ES-I3 (cell line): ENCODE measurements at regions not wholly inside any gene's neighbourhood (a gene's known extent, or its start where the extent isn't known, plus 50 kb on each side); places are given as distances from the start of the nearest gene placed in this dataset.

Experiments
- H3K36me3 ChIP-seq: 2 replicates; pipeline ENCODE4 v1.6.1; 2013; ENCODE audit warnings: mild to moderate bottlenecking, low read length, control low read depth, moderate library complexity; ENCODE audit not compliant: insufficient read depth
- H3K4me1 ChIP-seq: 2 replicates; pipeline ENCODE4 v1.6.1; 2013; ENCODE audit warnings: mild to moderate bottlenecking, control low read depth, low read length; ENCODE audit not compliant: insufficient read depth
- H3K9ac ChIP-seq: 2 replicates; pipeline ENCODE4 v1.6.1; 2013; ENCODE audit warnings: low read depth, mild to moderate bottlenecking, low read length, moderate library complexity
- H3K9me3 ChIP-seq: 2 replicates; pipeline ENCODE4 v1.6.1; 2013; ENCODE audit warnings: mild to moderate bottlenecking, low read length, moderate library complexity; ENCODE audit not compliant: control insufficient read depth, insufficient read depth

GRCh38 chr1:201683397-201683796 lies 144.5 kb downstream of the NAV1 start:
- H3K9ac ChIP-seq: no peak overlapping the region
- no peaks in the 10 kb centered on the region for H3K36me3 ChIP-seq
- H3K4me1 ChIP-seq: peaks cover 31% of the 10 kb centered on the region
- no peaks in the 10 kb centered on the region for H3K9me3 ChIP-seq

DNA sequence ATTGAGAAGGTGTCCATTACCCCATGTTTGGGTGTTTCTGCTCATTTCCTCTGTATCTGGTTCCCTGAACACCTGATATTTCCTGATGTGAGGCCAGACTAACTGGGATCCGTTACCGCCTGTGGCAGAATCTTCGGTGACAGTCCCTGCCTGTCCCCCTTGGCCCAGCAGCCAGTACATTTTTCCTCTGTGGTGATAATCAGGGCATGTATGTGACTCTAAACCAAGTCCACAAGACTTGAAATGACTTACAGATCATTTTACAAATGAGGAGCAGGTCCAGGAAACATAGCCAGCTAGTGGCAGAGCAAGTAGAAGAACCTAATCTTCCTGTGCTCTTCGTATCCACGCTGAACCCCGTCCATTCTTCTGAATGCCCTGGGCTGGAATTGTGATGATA lies 143.5 kb upstream of the IPO9 start:
- Histone ChIP-seq H3K9me3 (no peaks in the 10 kb centered on the region), H3K9ac (no peak overlapping the region), H3K36me3 (no peaks in the 10 kb centered on the region), H3K4me1 (peaks cover 32% of the 10 kb centered on the region)

- Histone ChIP-seq H3K9me3 (no peaks in the 10 kb centered on the region), H3K9ac (no peak overlapping the region), H3K36me3 (no peaks in the 10 kb centered on the region), H3K4me1 (peaks cover 32% of the 10 kb centered on the region)
These were observed 142.1 kb upstream of the IPO9 start for GRCh38 chr1:201686714-201687455.

GRCh38 chr1:201688514-201688913 lies 140.4 kb upstream of the IPO9 start:
- Histone ChIP-seq H3K36me3 (no peaks in the 10 kb centered on the region), H3K9me3 (no peaks in the 10 kb centered on the region), H3K4me1 (peaks cover 31% of the 10 kb centered on the region), H3K9ac (no peak overlapping the region)

GRCh38 chr1:201689647-201690046 lies 139.3 kb upstream of the IPO9 start:
- no peaks in the 10 kb centered on the region for H3K36me3 ChIP-seq
- H3K4me1 ChIP-seq: peaks cover 40% of the 10 kb centered on the region
- H3K9ac ChIP-seq: no peak overlapping the region
- H3K9me3 ChIP-seq: no peaks in the 10 kb centered on the region

DNA sequence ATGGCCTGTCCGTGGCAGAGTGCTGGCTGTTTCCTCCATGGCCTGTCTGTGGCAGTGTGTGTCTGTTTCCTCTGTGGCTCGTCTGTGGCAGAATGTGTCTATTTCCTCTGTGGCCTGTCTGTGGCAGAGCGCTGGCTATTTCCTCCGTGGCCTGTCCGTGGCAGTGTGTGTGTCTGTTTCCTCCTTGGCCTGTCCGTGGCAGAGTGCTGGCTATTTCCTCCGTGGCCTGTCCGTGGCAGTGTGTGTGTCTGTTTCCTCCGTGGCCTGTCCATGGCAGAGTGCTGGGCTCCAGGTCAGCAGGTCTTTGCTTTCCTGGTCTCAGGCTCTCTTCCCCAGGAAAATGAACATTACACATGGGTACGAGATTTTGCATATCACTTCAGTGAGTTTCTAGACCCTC lies 138.4 kb upstream of the IPO9 start:
- Histone ChIP-seq H3K36me3 (no peaks in the 10 kb centered on the region), H3K9ac (no peak overlapping the region), H3K4me1 (peaks cover 43% of the 10 kb centered on the region), H3K9me3 (no peaks in the 10 kb centered on the region)

DNA sequence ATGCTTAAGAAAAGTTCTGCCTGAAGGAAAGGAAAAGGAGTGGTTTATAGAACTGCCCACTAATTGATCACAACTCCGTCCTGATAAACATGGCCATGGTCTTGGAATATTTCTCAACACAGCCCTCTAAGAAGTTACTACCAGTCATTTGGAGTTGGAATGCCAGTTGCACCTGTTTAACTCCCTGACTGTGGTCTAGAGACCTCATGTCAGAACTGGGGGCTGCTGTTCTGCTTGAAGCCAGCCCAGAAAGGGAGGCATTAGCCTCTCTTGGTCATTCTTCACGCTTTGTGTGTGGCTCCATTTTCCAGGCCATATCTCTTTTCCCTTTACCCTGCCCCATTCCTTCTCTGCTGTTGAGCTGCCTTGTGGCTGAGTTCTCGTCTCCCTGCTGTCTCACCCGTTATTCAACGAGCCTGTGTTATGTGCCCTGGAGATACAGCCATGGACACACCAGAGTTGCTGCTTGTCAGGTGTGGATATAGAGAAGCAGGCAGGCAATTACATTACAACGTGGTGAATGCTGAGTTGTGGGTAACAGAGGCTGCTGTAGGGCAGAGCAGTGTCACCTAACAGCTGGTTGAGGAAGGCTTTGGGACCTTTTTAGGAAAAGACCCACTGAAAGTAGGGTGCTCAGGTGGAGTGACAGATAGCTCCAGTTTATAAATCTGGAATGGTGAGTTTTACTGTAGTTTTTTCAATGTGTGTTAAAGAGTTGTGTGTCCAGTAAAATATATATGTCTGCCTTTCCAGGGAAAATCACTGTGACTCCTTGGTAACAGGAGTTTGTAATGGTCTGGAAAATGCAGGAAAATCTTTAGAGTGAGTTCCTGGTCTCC lies 137.0 kb upstream of the IPO9 start:
- no peaks in the 10 kb centered on the region for H3K36me3 ChIP-seq

GRCh38 chr1:201692555-201693394 lies 136.2 kb upstream of the IPO9 start:
- Histone ChIP-seq H3K36me3 (no peaks in the 10 kb centered on the region), H3K4me1 (peaks cover 23% of the 10 kb centered on the region), H3K9ac (no peak overlapping the region), H3K9me3 (no peaks in the 10 kb centered on the region)

More for the DNA sequence above, 137.0 kb upstream of the IPO9 start:
- H3K9ac ChIP-seq: no peak overlapping the region
- no peaks in the 10 kb centered on the region for H3K9me3 ChIP-seq
- peaks cover 29% of the 10 kb centered on the region for H3K4me1 ChIP-seq

DNA sequence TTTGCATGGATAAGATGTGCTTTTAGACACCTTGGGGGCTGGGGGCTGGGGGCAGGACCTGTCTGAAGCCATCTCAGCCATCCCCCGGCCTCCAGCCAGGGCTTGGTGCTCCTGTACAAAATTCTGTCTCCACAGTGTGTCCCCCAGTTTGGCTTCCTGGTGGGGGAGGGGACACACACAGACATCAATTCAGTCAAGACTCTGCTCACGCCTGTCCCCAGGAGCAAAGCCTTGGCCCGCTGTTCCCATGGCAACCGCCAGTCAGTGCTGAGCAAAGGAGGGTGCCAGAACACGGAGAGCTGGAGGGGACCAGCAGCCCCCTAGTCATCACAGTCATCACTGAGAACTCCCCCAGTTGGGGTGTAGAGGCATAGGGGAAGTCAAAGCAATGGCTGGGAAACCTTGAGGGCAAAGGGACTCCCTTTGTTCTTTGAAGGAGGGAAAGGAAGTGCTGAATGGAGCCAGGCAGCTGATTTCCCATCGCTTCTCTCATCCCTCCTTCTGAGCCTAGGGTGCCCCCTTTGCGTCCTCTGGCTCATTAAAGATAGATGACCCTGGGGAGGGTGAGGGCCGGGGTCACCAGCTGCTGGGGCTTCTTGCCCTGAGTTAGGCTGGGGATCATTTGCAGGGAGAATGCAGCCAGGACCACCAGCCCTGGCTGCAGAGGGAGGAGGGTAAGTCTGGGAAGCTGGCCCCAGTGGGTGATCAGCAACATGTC lies 134.9 kb upstream of the IPO9 start:
- Histone ChIP-seq H3K9ac (no peak overlapping the region), H3K9me3 (no peaks in the 10 kb centered on the region), H3K4me1 (peaks cover 17% of the 10 kb centered on the region), H3K36me3 (no peaks in the 10 kb centered on the region)

- no peaks in the 10 kb centered on the region for H3K9me3 ChIP-seq
- peaks cover 17% of the 10 kb centered on the region for H3K4me1 ChIP-seq
- no peaks in the 10 kb centered on the region for H3K36me3 ChIP-seq
- no peak overlapping the region for H3K9ac ChIP-seq
These were observed 134.2 kb upstream of the IPO9 start for GRCh38 chr1:201694608-201695335.

DNA sequence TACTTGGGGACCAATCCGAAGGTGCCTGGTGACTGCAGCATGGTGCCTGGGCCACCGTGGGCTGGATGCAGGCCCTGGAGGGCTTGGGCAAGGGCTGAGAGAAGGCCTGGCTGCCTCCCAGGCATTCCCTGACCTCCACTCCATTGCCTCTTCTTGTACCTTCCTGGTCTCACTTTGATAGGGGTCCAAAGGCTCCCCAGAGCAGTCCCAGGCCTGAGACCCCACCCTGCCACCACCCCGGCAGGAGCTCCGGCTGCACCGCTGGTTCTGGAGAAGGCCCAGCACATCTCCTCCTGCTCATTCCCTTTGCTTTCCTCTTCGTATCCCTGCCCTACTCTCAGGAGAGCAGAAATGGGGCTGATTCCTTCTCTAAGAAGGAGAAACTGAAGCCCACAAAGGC lies 133.3 kb upstream of the IPO9 start:
- no peaks in the 10 kb centered on the region for H3K36me3 ChIP-seq
- H3K9ac ChIP-seq: no peak overlapping the region
- peaks cover 17% of the 10 kb centered on the region for H3K4me1 ChIP-seq
- H3K9me3 ChIP-seq: no peaks in the 10 kb centered on the region

GRCh38 chr1:201696217-201696761 lies 132.7 kb upstream of the IPO9 start:
- Histone ChIP-seq H3K9me3 (no peaks in the 10 kb centered on the region), H3K9ac (no peak overlapping the region), H3K36me3 (no peaks in the 10 kb centered on the region), H3K4me1 (peaks cover 17% of the 10 kb centered on the region)

DNA sequence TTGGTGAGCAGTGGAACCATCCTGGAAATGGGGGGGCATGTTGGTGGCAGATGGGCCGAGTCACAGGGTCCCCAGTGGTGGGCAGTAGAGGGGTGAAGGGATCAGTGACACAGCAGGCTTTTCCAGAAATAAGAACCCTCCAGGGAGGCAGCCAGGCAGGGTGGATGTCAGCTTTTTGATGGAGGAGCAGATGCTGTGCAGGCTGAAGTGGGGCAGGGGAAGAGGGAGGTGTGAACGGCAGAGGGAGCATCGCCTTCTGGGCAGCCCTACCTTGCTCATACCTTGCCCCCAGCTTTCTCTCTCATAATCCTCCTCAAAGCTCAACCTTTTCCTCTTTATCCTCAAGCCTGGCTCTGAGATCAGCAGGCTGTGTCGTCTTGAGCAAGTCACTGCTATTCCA lies 131.8 kb upstream of the IPO9 start:
- H3K9me3 ChIP-seq: no peaks in the 10 kb centered on the region
- H3K36me3 ChIP-seq: no peaks in the 10 kb centered on the region
- peaks cover 17% of the 10 kb centered on the region for H3K4me1 ChIP-seq
- no peak overlapping the region for H3K9ac ChIP-seq
